Mammary epithelial cell (primary cell): ENCODE measurements at regions not wholly inside any gene's neighbourhood (a gene's known extent, or its start where the extent isn't known, plus 50 kb on each side); places are given as distances from the start of the nearest gene placed in this dataset.

Experiments
- EZH2 ChIP-seq: IDR thresholded peaks from 2 replicates; pipeline ENCODE4 v1.6.1; 2012; ENCODE audit warnings: low read length, inconsistent platforms, borderline replicate concordance
- TF ChIP-seq, protein P1 (sequence below), 2 donors: IDR thresholded peaks in 1 of 2; conservative IDR thresholded peaks in 1 of 2; 2 replicates each; pipeline ENCODE4 v1.5.1; 2011 to 2012; ENCODE audit warnings: inconsistent platforms in 2 of 2, low read length in 2 of 2, mild to moderate bottlenecking in 2 of 2, control low read depth in 1 of 2, low read depth in 1 of 2; ENCODE audit not compliant: insufficient read depth in 1 of 2; ENCODE audit errors: extremely low read depth in 1 of 2

DNA sequence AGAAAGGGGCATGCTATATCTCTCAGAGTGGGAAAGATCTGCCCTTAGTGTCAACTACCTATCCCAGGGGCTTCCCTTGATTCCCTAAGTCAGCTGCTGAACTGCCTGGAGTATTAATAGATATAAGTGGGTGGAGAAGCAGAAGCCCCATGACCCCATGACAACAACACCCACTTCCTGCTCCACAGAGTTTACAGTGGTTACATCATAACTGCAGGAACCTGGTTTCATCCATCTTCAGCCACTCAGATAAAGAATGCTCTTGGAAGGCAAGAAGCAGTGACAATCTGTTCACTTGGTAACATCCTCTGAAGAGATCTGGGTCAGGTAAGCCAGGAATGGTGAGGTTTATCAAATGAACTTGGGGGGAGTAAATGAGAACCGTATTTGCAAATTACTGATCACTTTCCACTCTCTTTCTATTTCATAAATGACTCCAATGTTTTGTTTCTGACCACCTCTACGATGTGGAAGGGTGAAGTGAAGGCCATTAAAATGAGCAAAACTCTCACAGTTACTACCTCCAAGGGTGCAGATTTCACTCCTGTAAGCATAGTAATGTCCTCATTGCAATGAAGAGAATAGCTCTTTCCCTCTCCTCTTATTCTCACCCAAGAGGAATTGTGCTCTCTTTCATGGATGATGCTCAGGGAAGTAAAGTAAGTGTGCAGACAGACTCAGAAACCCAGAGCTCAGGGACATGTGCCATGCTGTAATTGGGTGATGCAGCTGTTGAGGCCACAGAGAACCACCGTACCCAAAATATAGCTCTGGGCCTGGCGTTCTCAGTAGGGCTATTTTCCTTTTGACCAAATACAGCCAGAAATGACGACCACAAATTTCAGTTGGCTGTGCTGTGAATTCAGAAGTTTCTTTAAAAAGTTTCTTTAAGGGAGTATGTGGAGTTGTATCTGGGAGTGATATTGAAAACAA lies 192.8 kb upstream of the APCDD1 start:
- TF ChIP-seq, protein P1, sequence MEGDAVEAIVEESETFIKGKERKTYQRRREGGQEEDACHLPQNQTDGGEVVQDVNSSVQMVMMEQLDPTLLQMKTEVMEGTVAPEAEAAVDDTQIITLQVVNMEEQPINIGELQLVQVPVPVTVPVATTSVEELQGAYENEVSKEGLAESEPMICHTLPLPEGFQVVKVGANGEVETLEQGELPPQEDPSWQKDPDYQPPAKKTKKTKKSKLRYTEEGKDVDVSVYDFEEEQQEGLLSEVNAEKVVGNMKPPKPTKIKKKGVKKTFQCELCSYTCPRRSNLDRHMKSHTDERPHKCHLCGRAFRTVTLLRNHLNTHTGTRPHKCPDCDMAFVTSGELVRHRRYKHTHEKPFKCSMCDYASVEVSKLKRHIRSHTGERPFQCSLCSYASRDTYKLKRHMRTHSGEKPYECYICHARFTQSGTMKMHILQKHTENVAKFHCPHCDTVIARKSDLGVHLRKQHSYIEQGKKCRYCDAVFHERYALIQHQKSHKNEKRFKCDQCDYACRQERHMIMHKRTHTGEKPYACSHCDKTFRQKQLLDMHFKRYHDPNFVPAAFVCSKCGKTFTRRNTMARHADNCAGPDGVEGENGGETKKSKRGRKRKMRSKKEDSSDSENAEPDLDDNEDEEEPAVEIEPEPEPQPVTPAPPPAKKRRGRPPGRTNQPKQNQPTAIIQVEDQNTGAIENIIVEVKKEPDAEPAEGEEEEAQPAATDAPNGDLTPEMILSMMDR (conservative IDR thresholded peaks at IDR 0.05 in 1 of 2, IDR thresholded peaks at IDR 0.05 in 1 of 2; ENCODE audit: extremely low read depth in 1 of 2, insufficient read depth in 1 of 2, low read depth in 1 of 2, low read length in 2 of 2): no peak
- TF ChIP-seq EZH2: no peak
